ENCODE measurements at regions not wholly inside any gene's neighbourhood (a gene's known extent, or its start where the extent isn't known, plus 50 kb on each side); places are given as distances from the start of the nearest gene placed in this dataset.

GRCh38 chr5:5605170-5605764 lies 182.8 kb downstream of the ICE1 start:
- no peak overlapping the region for H3T11ph ChIP-seq (ENCODE audit: low read length)
- H3K27me3 ChIP-seq (ENCODE audit: insufficient read depth, low read length) = no peaks in the 10 kb centered on the region
- no peak overlapping the region for H3K56ac ChIP-seq (ENCODE audit: insufficient read length, low read depth, low read length)
- H3K4me3 Mint-ChIP-seq = no peak overlapping the region
- no peaks in the 10 kb centered on the region; a peak in 1 of 5 replicates for H3K9me3 Mint-ChIP-seq
- H3K27me3 Mint-ChIP-seq (ENCODE audit: low read depth) = peaks cover under 1% of the 10 kb centered on the region; the same call in 1 of the 2 replicates
- H3K18ac ChIP-seq (ENCODE audit: insufficient read length, low read depth, low read length) = no peak overlapping the region
- no peaks in the 10 kb centered on the region for H3K4me1 Mint-ChIP-seq
- no peak overlapping the region for H3K23ac ChIP-seq (ENCODE audit: insufficient read length, low read depth, low read length)
- H2BK20ac ChIP-seq (ENCODE audit: low read depth, low read length, poor library complexity, severe bottlenecking) = no peak overlapping the region
- no peak overlapping the region for H3K27ac Mint-ChIP-seq
- H2BK5ac ChIP-seq (ENCODE audit: insufficient read length, low read length) = no peak overlapping the region
- no peaks in the 10 kb centered on the region for H3K9me3 ChIP-seq (ENCODE audit: control insufficient read depth, low read depth, low read length)
- no peak overlapping the region for H3K4me2 ChIP-seq (ENCODE audit: insufficient read depth, insufficient read length, low read length)
- H4K8ac ChIP-seq (replicated peaks; ENCODE audit: insufficient read length, low read depth, low read length) = no peak overlapping the region
- H3K27ac ChIP-seq (ENCODE audit: insufficient read length, low read depth, low read length) = no peak overlapping the region
- no peaks in the 10 kb centered on the region for H3K79me2 ChIP-seq (ENCODE audit: insufficient read depth, low read length)
- no peak overlapping the region for H4K91ac ChIP-seq (ENCODE audit: insufficient read length, low read depth, low read length)
- no peak overlapping the region for H2BK120ac ChIP-seq (ENCODE audit: low read depth, low read length, poor library complexity, severe bottlenecking)
- no peak overlapping the region for H2BK15ac ChIP-seq (ENCODE audit: low read depth, low read length)
- H3K79me1 ChIP-seq (ENCODE audit: insufficient read depth, low read depth, low read length, poor library complexity, severe bottlenecking) = no peaks in the 10 kb centered on the region
- no peaks in the 10 kb centered on the region for H3K4me1 ChIP-seq (ENCODE audit: insufficient read depth, low read length)
- H3K23me2 ChIP-seq (ENCODE audit: insufficient read length, low read depth, low read length, poor library complexity, severe bottlenecking) = no peaks in the 10 kb centered on the region
- no peak overlapping the region for H3K4ac ChIP-seq (ENCODE audit: low read depth, low read length)
- no peaks in the 10 kb centered on the region; a peak in 1 of 7 replicates for H3K36me3 Mint-ChIP-seq (ENCODE audit: insufficient read depth in 1 of 3, low read depth in 3 of 3)
- H2BK12ac ChIP-seq (ENCODE audit: insufficient read length, low read depth, low read length) = no peak overlapping the region
- WGBS (ENCODE audit: extremely low coverage, insufficient read length, low lambda C conversion rate) = no CpG with 5 or more reads among the region's 15 CpGs
- DNase-seq = no peak
- H3K9ac ChIP-seq (ENCODE audit: extremely low read depth, insufficient read length, low read length) = no peak overlapping the region
- H2AK5ac ChIP-seq (ENCODE audit: insufficient read length, low read length) = no peak overlapping the region
- no peak overlapping the region for H4K5ac ChIP-seq (ENCODE audit: insufficient read length, low read depth, low read length)
- no peak overlapping the region for H2AFZ ChIP-seq (ENCODE audit: low read length)
- H3K14ac ChIP-seq (ENCODE audit: insufficient read depth, low read length) = no peak overlapping the region
- TF ChIP-seq CTCF (conservative IDR thresholded peaks at IDR 0.05) = no peak
- no peaks in the 10 kb centered on the region for H4K20me1 ChIP-seq (ENCODE audit: control insufficient read depth, insufficient read depth, insufficient read length)
